RPMI8226 (cell line): ENCODE measurements at regions not wholly inside any gene's neighbourhood (a gene's known extent, or its start where the extent isn't known, plus 50 kb on each side); places are given as distances from the start of the nearest gene placed in this dataset.

ENCODE experiments used
- DNase-seq: peaks from one replicate; pipeline ENCODE4 v3.0.0-alpha.2; 2015

DNA sequence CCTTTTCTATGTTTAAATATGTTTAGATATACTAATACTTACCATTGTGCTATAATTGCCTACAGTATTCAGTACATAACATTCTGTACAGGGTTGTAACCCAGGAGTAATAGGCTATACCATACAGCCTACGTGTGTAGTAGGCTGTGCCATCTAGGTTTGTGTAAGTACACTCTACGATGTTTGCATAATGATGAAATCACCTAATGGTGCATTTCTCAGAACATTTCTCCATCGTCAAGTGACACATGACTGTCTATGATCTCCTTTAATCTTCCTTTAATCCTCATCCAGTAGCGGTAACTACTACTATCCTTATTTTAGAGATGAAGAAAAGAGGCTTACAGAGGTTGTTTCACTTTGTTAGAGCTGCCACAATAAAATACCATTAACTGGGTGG, 369.2 kb downstream of the PLK2 start:
- no peak for DNase-seq

- DNase-seq: no peak
Observed at GRCh38 chr5:58088941-58089340, 370.9 kb downstream of the PLK2 start.

DNA sequence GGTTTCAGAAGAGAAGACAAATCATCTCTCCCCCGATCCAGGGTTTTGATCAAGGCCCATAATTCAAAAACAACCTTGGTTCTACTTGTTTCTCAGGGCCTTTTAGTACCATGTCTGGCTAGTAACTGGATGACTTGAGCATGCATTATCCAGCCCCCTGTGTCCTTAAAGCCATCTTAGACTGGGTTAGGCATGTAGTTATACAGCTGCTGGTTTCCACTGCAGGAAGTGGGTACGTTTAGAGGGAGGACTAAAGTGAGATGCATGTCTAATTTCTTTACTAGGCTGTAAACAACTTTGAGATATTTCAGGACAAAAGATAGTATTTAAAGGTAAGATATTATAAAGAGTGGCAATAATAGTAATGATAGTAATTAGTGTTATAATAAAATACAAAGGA, 372.0 kb downstream of the PLK2 start:
- DNase-seq: no peak

GRCh38 chr5:58087123-58087522, 372.8 kb downstream of the PLK2 start:
- no peak for DNase-seq

- DNase-seq: no peak
Observed at GRCh38 chr5:58085800-58086199, 374.1 kb downstream of the PLK2 start.

DNA sequence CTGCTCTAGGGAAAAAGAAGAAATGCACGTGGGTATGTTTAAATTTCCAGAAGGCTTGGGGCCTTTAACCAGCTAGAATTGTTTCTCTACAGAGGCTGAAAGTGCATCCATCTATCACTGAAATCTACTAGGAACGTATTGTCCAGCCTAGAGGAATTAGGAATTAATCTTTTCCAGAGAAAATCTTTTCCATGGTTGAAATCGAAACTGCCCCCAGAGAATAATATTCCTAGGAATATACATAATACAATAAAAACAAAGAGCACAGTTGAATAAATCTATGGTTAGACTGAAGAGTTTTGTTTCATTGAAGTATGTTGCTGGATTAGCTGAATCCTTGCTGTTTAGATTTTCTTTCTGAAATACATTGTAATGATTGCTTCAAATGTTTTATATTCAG, 378.5 kb downstream of the PLK2 start:
- no peak for DNase-seq

GRCh38 chr5:58080573-58080972, 379.3 kb downstream of the PLK2 start:
- no peak for DNase-seq

- no peak for DNase-seq
Observed at GRCh38 chr5:58077966-58078365, 381.9 kb downstream of the PLK2 start.

- no peak for DNase-seq
Observed at GRCh38 chr5:58077416-58077815, 382.5 kb downstream of the PLK2 start.

GRCh38 chr5:58076483-58077257, 383.2 kb downstream of the PLK2 start:
- no peak for DNase-seq

GRCh38 chr5:58075907-58076306, 384.0 kb downstream of the PLK2 start:
- no peak for DNase-seq

DNA sequence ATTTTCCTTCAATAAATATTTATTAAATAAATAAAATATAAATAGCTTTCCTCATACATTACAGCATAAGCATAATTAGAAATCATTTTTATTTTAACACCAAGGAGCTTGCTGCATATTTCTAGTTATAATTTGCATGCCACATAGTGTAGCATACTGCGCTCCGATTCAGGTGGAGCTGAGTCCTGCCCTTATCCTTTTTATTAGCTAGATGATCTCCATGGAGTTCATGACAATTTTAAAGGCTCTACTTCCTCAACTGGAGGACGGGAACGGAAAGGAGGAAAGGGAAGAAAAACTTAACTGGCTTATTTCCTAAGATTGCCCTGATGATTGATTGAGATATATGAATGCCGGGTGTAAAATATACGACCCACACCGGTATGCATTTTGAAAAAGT, 385.2 kb downstream of the PLK2 start:
- DNase-seq: no peak

DNA sequence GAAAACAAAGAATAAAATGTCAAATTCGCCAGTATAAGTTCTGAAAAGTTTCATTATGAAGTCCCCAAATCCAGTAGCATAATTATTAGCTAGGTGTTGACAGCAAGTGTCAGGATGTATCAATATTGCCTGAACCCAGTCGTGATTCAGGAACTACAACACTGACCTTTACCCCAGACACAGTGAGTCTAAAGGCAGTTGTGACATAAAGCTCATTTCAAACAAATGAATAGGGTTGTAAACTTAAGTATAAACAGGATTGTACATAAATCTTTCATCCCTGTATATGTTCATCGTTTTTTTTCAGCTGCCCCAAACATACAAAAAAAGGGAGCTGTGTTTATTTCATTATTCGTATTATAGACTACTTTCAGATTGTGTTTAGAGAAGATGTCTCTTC, 385.7 kb downstream of the PLK2 start:
- no peak for DNase-seq

GRCh38 chr5:58073243-58073642, 386.6 kb downstream of the PLK2 start:
- no peak for DNase-seq

GRCh38 chr5:58072300-58072965, 387.5 kb downstream of the PLK2 start:
- no peak for DNase-seq

DNA sequence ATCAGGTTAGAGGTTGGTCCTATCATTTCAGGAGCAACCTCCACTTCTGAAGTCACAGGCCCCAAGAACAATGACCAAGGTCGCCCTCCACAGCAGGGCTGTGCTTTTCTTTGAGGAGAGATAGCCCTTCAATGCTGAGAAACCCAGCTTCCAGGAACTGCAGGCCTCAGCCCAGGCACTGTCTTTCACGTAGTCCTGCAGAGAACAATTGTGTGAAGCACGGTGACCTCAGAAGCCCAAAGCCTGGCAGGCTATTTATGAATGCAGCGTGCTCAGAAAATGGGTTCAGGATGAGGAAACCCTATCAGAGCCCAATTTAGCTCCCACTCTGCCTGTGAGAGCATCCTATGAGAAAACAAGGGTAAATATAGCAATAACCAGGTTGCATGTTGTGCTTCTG, 388.3 kb downstream of the PLK2 start:
- DNase-seq: no peak

DNA sequence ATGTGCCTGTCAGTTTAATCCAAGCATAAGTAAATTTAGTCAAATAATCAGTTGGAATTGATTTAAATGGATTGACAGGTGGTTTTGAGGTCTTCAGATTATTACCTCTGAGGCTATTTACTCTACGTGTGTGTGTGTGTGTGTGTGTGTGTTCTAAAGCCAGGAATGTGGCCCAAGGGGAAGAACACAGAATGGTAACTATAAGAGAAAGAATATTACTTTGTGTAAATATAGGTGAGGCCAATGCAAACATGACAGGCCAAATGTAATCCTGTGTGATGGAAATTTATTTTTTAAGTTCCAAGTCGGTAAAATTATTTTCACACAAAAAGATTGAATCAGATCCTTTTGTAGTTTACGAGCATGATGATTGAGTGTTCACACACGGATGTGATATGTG, 390.0 kb downstream of the PLK2 start:
- DNase-seq: no peak

DNA sequence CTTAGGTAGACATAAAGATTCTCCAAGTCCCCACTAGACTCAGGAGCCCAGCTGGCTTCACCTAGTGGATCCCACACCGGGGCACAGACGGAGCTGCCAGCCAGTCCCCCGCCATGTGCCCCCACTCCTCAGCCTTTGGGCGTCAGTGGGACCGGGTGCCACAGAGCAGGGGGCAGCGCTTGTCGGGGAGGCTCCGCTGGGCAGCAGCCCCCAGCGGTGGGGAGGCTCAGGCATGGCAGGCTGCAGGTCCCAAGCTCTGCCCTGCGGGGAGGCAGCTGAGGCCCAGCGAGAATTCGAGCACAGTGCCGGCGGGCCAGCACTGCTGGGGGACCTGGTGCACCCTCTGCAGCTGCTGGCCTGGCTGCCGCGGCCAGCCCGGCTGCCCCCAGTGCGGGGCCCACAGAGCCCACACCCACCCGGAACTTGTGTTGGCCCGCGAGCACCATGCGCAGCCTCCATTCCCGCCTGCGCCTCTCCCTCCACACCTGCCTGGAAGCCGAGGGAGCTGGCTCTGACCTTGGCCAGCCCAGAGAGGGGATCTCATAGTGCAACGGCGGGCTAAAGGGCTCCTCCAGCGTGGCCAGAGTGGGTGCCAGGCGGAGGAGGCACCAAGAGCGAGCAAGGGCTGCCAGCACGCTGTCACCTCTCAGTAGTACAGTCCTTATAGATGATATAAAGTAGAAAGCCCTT, 390.7 kb downstream of the PLK2 start:
- DNase-seq: no peak

DNA sequence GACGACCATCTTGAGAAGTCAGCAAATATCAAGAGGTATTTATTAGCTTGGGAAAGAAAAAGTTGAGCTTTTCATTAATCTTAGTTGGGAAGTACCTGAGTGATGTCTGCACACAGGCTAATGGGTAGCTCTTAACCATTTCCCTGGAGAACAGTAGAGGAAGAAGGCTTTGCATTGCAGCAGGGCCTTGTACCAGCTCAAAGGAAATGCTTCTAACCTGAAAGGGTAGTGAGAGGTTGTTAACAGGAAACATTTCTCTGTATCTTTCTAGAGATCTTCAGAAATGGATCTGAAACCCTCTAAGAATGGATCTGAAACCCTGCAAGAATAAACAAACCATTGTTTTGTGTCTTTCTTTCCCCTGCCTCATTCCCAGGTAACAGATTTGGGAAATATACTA, 393.3 kb downstream of the PLK2 start:
- no peak for DNase-seq

- DNase-seq: no peak
Observed at GRCh38 chr5:58066076-58066475, 393.8 kb downstream of the PLK2 start.

DNA sequence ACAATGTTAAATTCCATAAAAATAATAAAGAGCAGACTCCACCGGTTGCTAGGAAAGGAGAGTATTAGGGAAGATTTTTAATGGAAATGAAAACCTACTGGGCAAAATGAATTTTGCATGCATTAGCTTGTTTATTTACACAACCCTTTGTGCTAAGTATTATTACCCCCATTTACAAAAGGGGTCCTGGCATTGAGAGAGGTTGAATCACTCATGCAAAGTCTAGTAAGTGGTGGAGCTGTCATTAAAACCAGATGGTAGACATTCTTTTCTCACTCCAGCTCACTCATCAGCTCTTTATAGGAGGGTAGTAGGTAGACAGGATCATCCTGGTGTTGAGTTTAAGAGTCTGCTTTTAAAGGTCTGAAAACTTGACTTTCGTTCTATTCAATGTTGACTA, 395.1 kb downstream of the PLK2 start:
- no peak for DNase-seq

DNA sequence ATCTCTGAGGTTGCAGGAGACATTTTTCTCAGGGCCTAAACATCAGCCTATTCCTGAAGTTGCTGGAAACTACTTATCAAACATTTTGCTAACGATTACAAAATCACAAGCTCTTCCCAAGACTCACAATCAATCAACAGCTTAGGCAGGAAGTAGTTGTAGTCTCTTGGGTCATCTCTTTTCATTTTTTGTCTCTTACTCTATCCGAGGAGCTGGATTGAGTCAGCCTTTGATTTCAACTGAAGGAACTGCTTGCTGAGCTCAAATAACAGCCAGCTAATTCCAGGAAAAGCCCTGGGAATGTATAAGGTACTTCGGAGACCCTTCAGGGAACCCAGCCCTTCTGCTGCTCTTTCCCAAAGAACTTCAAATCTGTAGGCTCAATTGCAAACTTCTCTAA, 398.9 kb downstream of the PLK2 start:
- no peak for DNase-seq

DNA sequence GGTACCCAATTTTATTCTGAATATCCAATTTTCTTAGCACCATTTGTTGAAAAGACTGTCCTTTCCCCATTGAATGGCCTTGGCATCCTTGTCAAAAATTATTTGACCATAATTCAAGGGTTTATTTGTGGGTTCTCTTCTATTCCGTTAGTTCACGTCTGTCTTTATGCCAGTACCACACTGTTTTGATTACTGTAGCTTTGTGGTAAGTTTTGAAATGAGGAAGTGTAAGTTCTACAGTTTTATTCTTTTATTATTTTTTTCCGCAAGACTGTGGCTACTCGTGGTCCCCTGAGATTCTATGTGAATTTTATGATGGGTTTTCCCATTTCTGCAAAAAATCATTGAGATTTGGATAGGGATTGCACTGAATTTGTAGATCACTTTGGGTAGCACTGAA, 402.6 kb downstream of the PLK2 start:
- DNase-seq: no peak

- no peak for DNase-seq
Observed at GRCh38 chr5:58056546-58056945, 403.3 kb downstream of the PLK2 start.
